Neuronal stem cell (in vitro differentiated cells): ENCODE measurements at regions not wholly inside any gene's neighbourhood (a gene's known extent, or its start where the extent isn't known, plus 50 kb on each side); places are given as distances from the start of the nearest gene placed in this dataset.

Experiments used
- DNase-seq: peaks from one replicate; pipeline ENCODE4 v3.0.0-alpha.2; 2013; ENCODE audit warnings: low spot score
- H2AFZ ChIP-seq: one replicate; pipeline ENCODE4 v1.6.1; 2013; ENCODE audit warnings: mild to moderate bottlenecking, low read length, inconsistent platforms
- H2AK5ac ChIP-seq: 2 replicates; pipeline ENCODE4 v1.6.1; 2013; ENCODE audit warnings: low read depth, mild to moderate bottlenecking, inconsistent platforms, low read length, moderate library complexity, mixed read lengths
- H2BK120ac ChIP-seq: 2 replicates; pipeline ENCODE4 v1.6.1; 2013; ENCODE audit warnings: low read depth, mild to moderate bottlenecking, inconsistent platforms, low read length, moderate library complexity, mixed read lengths
- H2BK12ac ChIP-seq: one replicate; pipeline ENCODE4 v1.6.1; 2013; ENCODE audit warnings: low read length, inconsistent platforms
- H2BK15ac ChIP-seq: 2 replicates; pipeline ENCODE4 v1.6.1; 2013; ENCODE audit warnings: mild to moderate bottlenecking, low read length, inconsistent platforms, mixed read lengths
- H2BK5ac ChIP-seq: one replicate; pipeline ENCODE4 v1.6.1; 2013; ENCODE audit warnings: inconsistent platforms, mild to moderate bottlenecking, low read length, moderate library complexity
- H3K14ac ChIP-seq: one replicate; pipeline ENCODE4 v1.6.1; 2013; ENCODE audit warnings: low read length, inconsistent platforms
- H3K18ac ChIP-seq: 2 replicates; pipeline ENCODE4 v1.6.1; 2013; ENCODE audit warnings: low read length, inconsistent platforms
- H3K23ac ChIP-seq: 2 replicates; pipeline ENCODE4 v1.6.1; 2013; ENCODE audit warnings: low read depth, mild to moderate bottlenecking, mixed read lengths, low read length, inconsistent platforms; ENCODE audit not compliant: poor library complexity
- H3K27ac ChIP-seq: replicated peaks from 3 replicates; pipeline ENCODE4 v1.5.1; 2013; ENCODE audit warnings: low read length, inconsistent platforms
- H3K27me3 ChIP-seq, 3 experiments: 2 replicates each; pipeline ENCODE4 v1.6.1; 2013; ENCODE audit warnings: low read length in 3 of 3, mild to moderate bottlenecking in 2 of 3, inconsistent platforms in 1 of 3, low read depth in 1 of 3, mixed read lengths in 1 of 3, moderate library complexity in 1 of 3; ENCODE audit not compliant: control insufficient read depth in 3 of 3, insufficient read depth in 3 of 3
- H3K36me3 ChIP-seq, 2 donors: replicated peaks in 1 of 2; 2 replicates each; pipeline ENCODE4 v1.6.1; 2013; ENCODE audit warnings: low read length in 2 of 2; ENCODE audit not compliant: control insufficient read depth in 2 of 2, insufficient read depth in 2 of 2
- H3K4ac ChIP-seq: 2 replicates; pipeline ENCODE4 v1.6.1; 2013; ENCODE audit warnings: inconsistent platforms, mild to moderate bottlenecking, low read length, moderate library complexity
- H3K4me1 ChIP-seq, 2 donors: 1 replicate in 1 of 2; 2 replicates in 1 of 2; pipeline ENCODE4 v1.6.1; 2013; ENCODE audit warnings: low read length in 2 of 2, low read depth in 1 of 2; ENCODE audit not compliant: control insufficient read depth in 2 of 2, insufficient read depth in 1 of 2
- H3K4me2 ChIP-seq: one replicate; pipeline ENCODE4 v1.6.1; 2013; ENCODE audit warnings: mild to moderate bottlenecking, low read length, inconsistent platforms; ENCODE audit not compliant: insufficient read depth, poor library complexity, severe bottlenecking
- H3K4me3 ChIP-seq, 2 donors: 2 replicates each; pipeline ENCODE4 v1.5.1; 2013; ENCODE audit warnings: low read length in 2 of 2, mild to moderate bottlenecking in 2 of 2, inconsistent platforms in 1 of 2, moderate library complexity in 1 of 2
- H3K79me1 ChIP-seq: one replicate; pipeline ENCODE4 v1.6.1; 2013; ENCODE audit warnings: low read depth, mild to moderate bottlenecking, inconsistent platforms, low read length, moderate library complexity
- H3K9ac ChIP-seq: one replicate; pipeline ENCODE4 v1.6.1; 2013; ENCODE audit warnings: mild to moderate bottlenecking, low read depth, low read length, inconsistent platforms; ENCODE audit not compliant: poor library complexity
- H3K9me3 ChIP-seq, 2 donors: replicated peaks in 1 of 2; 2 replicates each; pipeline versions ENCODE3 to v1.6.1; 2013; ENCODE audit warnings: low read length in 2 of 2, mild to moderate bottlenecking in 2 of 2, inconsistent platforms in 1 of 2, low read depth in 1 of 2, mixed read lengths in 1 of 2, moderate library complexity in 1 of 2; ENCODE audit not compliant: control insufficient read depth in 2 of 2, insufficient read depth in 1 of 2
- H4K8ac ChIP-seq: one replicate; pipeline ENCODE4 v1.6.1; 2013; ENCODE audit warnings: low read depth, mild to moderate bottlenecking, inconsistent platforms, low read length, moderate library complexity
- H4K91ac ChIP-seq: one replicate; pipeline ENCODE4 v1.6.1; 2013; ENCODE audit warnings: low read length, low read depth, mild to moderate bottlenecking, inconsistent platforms; ENCODE audit not compliant: poor library complexity
- WGBS, 2 donors: extraction: QIAGEN DNeasy Blood & Tissue Kit; methylation state at CpG; one replicate each; pipeline ENCODE4 v1.1.7; 2013; ENCODE audit warnings: missing lambda C conversion rate in 2 of 2, mixed read lengths in 1 of 2; ENCODE audit not compliant: insufficient read length in 2 of 2, insufficient replicate concordance in 1 of 2; ENCODE audit errors: extremely low coverage in 2 of 2; 5-methylcytosine and 5-hydroxymethylcytosine counted together

DNA sequence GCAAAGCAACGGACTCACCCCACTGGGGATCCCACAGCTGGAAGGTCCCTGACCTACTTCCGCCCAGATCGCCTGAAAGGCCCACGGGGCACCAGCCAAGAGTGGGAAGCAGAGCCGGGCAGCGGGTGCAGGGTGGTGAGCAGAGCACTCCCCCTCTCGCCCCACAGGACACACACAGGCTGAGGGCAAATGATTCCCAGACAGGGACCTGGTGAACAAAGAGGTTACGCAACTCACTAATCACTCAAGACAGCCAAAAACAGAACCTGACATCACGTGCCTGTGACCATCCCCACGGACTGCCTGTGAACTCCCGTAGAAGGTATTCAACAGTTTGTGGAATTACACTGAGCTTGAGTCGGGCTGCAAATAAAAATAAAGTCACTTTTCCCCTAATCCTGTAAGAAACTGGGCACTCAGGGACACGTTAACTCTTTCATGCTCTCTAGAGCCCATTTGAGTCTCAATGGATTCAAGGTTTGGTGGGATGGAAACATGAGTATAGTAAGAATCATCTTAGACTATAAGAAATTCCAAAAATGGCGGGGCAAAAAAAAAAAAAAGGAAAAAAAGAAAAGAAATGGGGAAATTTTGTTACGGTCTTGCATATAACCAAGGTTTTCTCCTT is 396.1 kb downstream of the SOX9 start:
- DNase-seq = no peak
- Histone ChIP-seq H3K4ac (no peak overlapping the region), H3K23ac (no peak overlapping the region), H4K91ac (no peak overlapping the region), H2AFZ (no peak overlapping the region), H3K79me1 (no peaks in the 10 kb centered on the region), H3K9me3 (no peaks in the 10 kb centered on the region), H3K18ac (peak overlapping the region; percentile 20), H3K36me3 (no peaks in the 10 kb centered on the region), H2BK5ac (no peak overlapping the region), H2BK120ac (no peak overlapping the region), H3K4me3 (no peak overlapping the region), H2AK5ac (no peak overlapping the region), H2BK12ac (no peak overlapping the region), H3K27ac (peak overlapping the region; percentile 22), H3K27me3 (no peaks in the 10 kb centered on the region), H2BK15ac (no peak overlapping the region), H4K8ac (no peak overlapping the region), H3K4me1 (peaks cover 10 to 35% of the 10 kb centered on the region in 2 donors), H3K9ac (no peak overlapping the region), H3K4me2 (no peak overlapping the region), H3K14ac (no peak overlapping the region)
- WGBS, 2 donors = no CpG with 5 or more reads among the region's 15 CpGs

DNA sequence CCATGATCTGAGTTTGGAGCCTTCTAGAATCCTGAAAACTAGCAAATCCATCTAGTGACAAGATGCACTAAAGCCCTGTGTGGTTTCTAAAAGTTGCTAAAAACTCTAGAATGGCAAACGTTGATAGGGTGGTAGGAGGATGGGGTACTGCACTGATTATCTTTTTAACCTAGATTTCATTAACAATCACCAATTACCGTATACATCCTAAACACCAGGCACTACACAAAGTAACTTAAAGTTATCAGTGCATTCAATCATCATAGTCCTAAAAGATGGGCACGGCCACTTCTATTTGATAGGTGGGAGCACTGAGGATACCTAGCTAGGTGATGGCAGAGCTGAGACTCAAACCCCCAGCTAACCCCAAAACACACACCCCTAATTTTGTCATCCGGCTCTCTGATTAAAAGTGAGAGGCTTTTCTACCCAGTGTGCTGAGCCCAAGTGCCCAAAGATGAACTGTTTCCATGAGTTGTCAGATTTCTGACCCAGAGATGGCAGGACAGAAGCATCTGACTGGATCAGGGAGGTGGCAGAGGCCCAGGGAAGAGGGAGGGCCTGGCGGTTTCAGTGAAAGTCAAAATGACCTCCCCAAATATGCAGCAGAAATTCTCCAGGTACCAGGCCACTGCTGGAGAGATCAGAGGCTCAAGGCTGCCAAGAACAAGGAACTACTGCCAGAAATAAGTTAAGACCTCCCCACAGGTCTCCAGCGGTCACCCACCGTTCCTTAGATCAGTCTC is 396.8 kb downstream of the SOX9 start:
- H3K23ac ChIP-seq = no peak overlapping the region
- no peaks in the 10 kb centered on the region for H3K9me3 ChIP-seq
- H3K27ac ChIP-seq = no peak overlapping the region
- no peak overlapping the region for H3K4me2 ChIP-seq
- H3K27me3 ChIP-seq = no peaks in the 10 kb centered on the region
- H3K79me1 ChIP-seq = no peaks in the 10 kb centered on the region
- H4K91ac ChIP-seq = no peak overlapping the region
- no peak overlapping the region for H3K4ac ChIP-seq
- H2AFZ ChIP-seq = no peak overlapping the region
- WGBS, 2 donors = no CpG with 5 or more reads among the region's 7 CpGs
- H2BK15ac ChIP-seq = no peak overlapping the region
- H3K36me3 ChIP-seq = no peaks in the 10 kb centered on the region
- H2BK12ac ChIP-seq = no peak overlapping the region
- no peak for DNase-seq
- no peak overlapping the region for H2BK120ac ChIP-seq
- no peak overlapping the region for H3K4me3 ChIP-seq
- no peak overlapping the region for H4K8ac ChIP-seq
- no peak overlapping the region for H2BK5ac ChIP-seq
- H3K14ac ChIP-seq = no peak overlapping the region
- H2AK5ac ChIP-seq = no peak overlapping the region
- no peak overlapping the region for H3K18ac ChIP-seq
- peaks cover 10 to 34% of the 10 kb centered on the region in 2 donors for H3K4me1 ChIP-seq
- no peak overlapping the region for H3K9ac ChIP-seq

GRCh38 chr17:72518159-72518732 is 397.4 kb downstream of the SOX9 start:
- no peaks in the 10 kb centered on the region for H3K79me1 ChIP-seq
- peaks cover 10 to 34% of the 10 kb centered on the region in 2 donors for H3K4me1 ChIP-seq
- no peak overlapping the region for H3K4me2 ChIP-seq
- no peaks in the 10 kb centered on the region for H3K27me3 ChIP-seq
- no peak overlapping the region for H3K4ac ChIP-seq
- H3K14ac ChIP-seq = no peak overlapping the region
- no peaks in the 10 kb centered on the region for H3K36me3 ChIP-seq
- H2AFZ ChIP-seq = peak overlapping the region; percentile 57
- H4K91ac ChIP-seq = no peak overlapping the region
- no peaks in the 10 kb centered on the region for H3K9me3 ChIP-seq
- no peak overlapping the region for H2AK5ac ChIP-seq
- H2BK5ac ChIP-seq = no peak overlapping the region
- no peak for DNase-seq
- no peak overlapping the region for H3K4me3 ChIP-seq
- H3K27ac ChIP-seq = no peak overlapping the region
- no CpG with 5 or more reads among the region's 9 CpGs for WGBS, 2 donors
- peak overlapping the region; percentile 20 for H3K18ac ChIP-seq
- no peak overlapping the region for H2BK12ac ChIP-seq
- no peak overlapping the region for H2BK15ac ChIP-seq
- H2BK120ac ChIP-seq = no peak overlapping the region
- H3K9ac ChIP-seq = no peak overlapping the region
- no peak overlapping the region for H4K8ac ChIP-seq
- no peak overlapping the region for H3K23ac ChIP-seq
